ENCODE measurements at regions not wholly inside any gene's neighbourhood (a gene's known extent, or its start where the extent isn't known, plus 50 kb on each side); places are given as distances from the start of the nearest gene placed in this dataset.

GRCh38 chr18:24710474-24710873, 250.0 kb downstream of the HRH4 start:
- no peaks in the 10 kb centered on the region for H4K20me1 ChIP-seq (ENCODE audit: control insufficient read depth, insufficient read depth, low read length, poor library complexity, severe bottlenecking)
- no peak overlapping the region for H3K4me3 ChIP-seq (ENCODE audit: control extremely low read depth in 1 of 5, extremely low read depth in 1 of 5, insufficient read depth in 1 of 5, low read depth in 2 of 5, low read length in 4 of 5)
- DNase-seq: no peak
- H3K4me1 ChIP-seq (ENCODE audit: control insufficient read depth in 2 of 2, insufficient read depth in 2 of 2, low read length in 2 of 2): no peaks in the 10 kb centered on the region
- H3K4me2 ChIP-seq (replicated peaks; ENCODE audit: low read depth, low read length, poor library complexity, severe bottlenecking): no peak overlapping the region
- no peaks in the 10 kb centered on the region for H3K36me3 ChIP-seq (replicated peaks in 1 of 2; ENCODE audit: control extremely low read depth in 1 of 2, control insufficient read depth in 1 of 2, extremely low read depth in 1 of 2, insufficient read depth in 2 of 2, low read length in 1 of 2)
- H3K9me3 ChIP-seq (ENCODE audit: control extremely low read depth in 1 of 3, control insufficient read depth in 2 of 3, insufficient read depth in 1 of 3, low read length in 2 of 3): no peaks in the 10 kb centered on the region
- Mint-ChIP-seq H3K27ac (no peak overlapping the region), H3K4me1 (no peaks in the 10 kb centered on the region), H3K9me3 (ENCODE audit: insufficient read depth) (no peaks in the 10 kb centered on the region), H3K27me3 (no peaks in the 10 kb centered on the region), H3K4me3 (no peak overlapping the region)
- no peak overlapping the region for H3K9ac ChIP-seq (ENCODE audit: low read length)
- no peak for ATAC-seq (ENCODE audit: low read depth)
- TF ChIP-seq EZH2 (IDR thresholded peaks at IDR 0.05; ENCODE audit: borderline replicate concordance, insufficient read depth, low read depth, low read length, poor library complexity, severe bottlenecking) (no peak), CTCF (IDR thresholded peaks at IDR 0.05) (no peak)
- ChIA-PET POLR2A (no interaction called here), CTCF (no interaction called here)
- no peak overlapping the region for H3K27ac ChIP-seq (ENCODE audit: low read length in 2 of 2)
- intact Hi-C loops (cut with micrococcal nuclease): no loop called here
- no peaks in the 10 kb centered on the region for H3K27me3 ChIP-seq (replicated peaks in 1 of 4; ENCODE audit: control extremely low read depth in 1 of 4, control insufficient read depth in 3 of 4, insufficient read depth in 4 of 4, low read length in 3 of 4)
- H2AFZ ChIP-seq (ENCODE audit: insufficient read depth, low read depth, low read length, poor library complexity, severe bottlenecking): no peak overlapping the region
- no peaks in the 10 kb centered on the region for H3K79me2 ChIP-seq (ENCODE audit: control insufficient read depth, insufficient read depth, low read length)

- no peak overlapping the region for H2AFZ ChIP-seq (ENCODE audit: insufficient read depth, low read depth, low read length, poor library complexity, severe bottlenecking)
- H3K9ac ChIP-seq (ENCODE audit: low read length): no peak overlapping the region
- intact Hi-C loops (cut with micrococcal nuclease): no loop called here
- no peak overlapping the region for H3K27ac ChIP-seq (ENCODE audit: low read length in 2 of 2)
- no peak for ATAC-seq (ENCODE audit: low read depth)
- ChIA-PET POLR2A (no interaction called here), CTCF (no interaction called here)
- H3K4me3 ChIP-seq (ENCODE audit: control extremely low read depth in 1 of 5, extremely low read depth in 1 of 5, insufficient read depth in 1 of 5, low read depth in 2 of 5, low read length in 4 of 5): no peak overlapping the region
- DNase-seq: no peak
- peaks cover 4% of the 10 kb centered on the region for H3K27me3 Mint-ChIP-seq
- TF ChIP-seq EZH2 (IDR thresholded peaks at IDR 0.05; ENCODE audit: borderline replicate concordance, insufficient read depth, low read depth, low read length, poor library complexity, severe bottlenecking) (no peak), CTCF (IDR thresholded peaks at IDR 0.05) (no peak)
- no peaks in the 10 kb centered on the region for H3K79me2 ChIP-seq (ENCODE audit: control insufficient read depth, insufficient read depth, low read length)
- peaks cover 0 to 4% (median 0%) of the 10 kb centered on the region in 4 experiments for H3K27me3 ChIP-seq (replicated peaks in 1 of 4; ENCODE audit: control extremely low read depth in 1 of 4, control insufficient read depth in 3 of 4, insufficient read depth in 4 of 4, low read length in 3 of 4)
- no peak overlapping the region for H3K27ac Mint-ChIP-seq
- no peak overlapping the region for H3K4me3 Mint-ChIP-seq
- no peaks in the 10 kb centered on the region for H3K36me3 ChIP-seq (replicated peaks in 1 of 2; ENCODE audit: control extremely low read depth in 1 of 2, control insufficient read depth in 1 of 2, extremely low read depth in 1 of 2, insufficient read depth in 2 of 2, low read length in 1 of 2)
- no peaks in the 10 kb centered on the region for H4K20me1 ChIP-seq (ENCODE audit: control insufficient read depth, insufficient read depth, low read length, poor library complexity, severe bottlenecking)
- H3K4me2 ChIP-seq (replicated peaks; ENCODE audit: low read depth, low read length, poor library complexity, severe bottlenecking): no peak overlapping the region
- no peaks in the 10 kb centered on the region for H3K4me1 ChIP-seq (ENCODE audit: control insufficient read depth in 2 of 2, insufficient read depth in 2 of 2, low read length in 2 of 2)
- H3K9me3 Mint-ChIP-seq (ENCODE audit: insufficient read depth): no peaks in the 10 kb centered on the region
- no peaks in the 10 kb centered on the region for H3K4me1 Mint-ChIP-seq
- H3K9me3 ChIP-seq (ENCODE audit: control extremely low read depth in 1 of 3, control insufficient read depth in 2 of 3, insufficient read depth in 1 of 3, low read length in 2 of 3): no peaks in the 10 kb centered on the region
Observed at GRCh38 chr18:24719791-24720190, 259.4 kb downstream of the HRH4 start.

Measured in B cell (primary cell).